ENCODE measurements at regions not wholly inside any gene's neighbourhood (a gene's known extent, or its start where the extent isn't known, plus 50 kb on each side); places are given as distances from the start of the nearest gene placed in this dataset.

- ATAC-seq (no peak), DNase-seq (ENCODE audit: low spot score) (no peak)
- TF ChIP-seq FOXP4 (CRISPR knock-in tag; IDR thresholded peaks at IDR 0.05) (no peak), ATF6 (CRISPR knock-in tag; IDR thresholded peaks at IDR 0.05) (no peak), SMAD4 (CRISPR knock-in tag; IDR thresholded peaks at IDR 0.05) (no peak), ARID4B (CRISPR knock-in tag; IDR thresholded peaks at IDR 0.05; ENCODE audit: borderline replicate concordance) (no peak), AFF4 (CRISPR knock-in tag; IDR thresholded peaks at IDR 0.05; ENCODE audit: borderline replicate concordance) (no peak), SOX15 (CRISPR knock-in tag; IDR thresholded peaks at IDR 0.05) (no peak), TEAD4 (CRISPR knock-in tag; IDR thresholded peaks at IDR 0.05) (no peak), ZNF219 (CRISPR knock-in tag; IDR thresholded peaks at IDR 0.05; ENCODE audit: borderline replicate concordance) (no peak), IRF2 (CRISPR knock-in tag; IDR thresholded peaks at IDR 0.05; ENCODE audit: borderline replicate concordance, low read depth) (no peak), ZNF281 (CRISPR knock-in tag; IDR thresholded peaks at IDR 0.05) (no peak), NFE2L1 (CRISPR knock-in tag; IDR thresholded peaks at IDR 0.05) (no peak)
- peaks cover 17% of the 10 kb centered on the region for H3K4me1 Mint-ChIP-seq
- H3K27ac Mint-ChIP-seq, result no peak overlapping the region
- ChIA-PET POLR2A (no interaction called here), CTCF (no interaction called here)
- H3K36me3 Mint-ChIP-seq, result no peaks in the 10 kb centered on the region
- H3K27me3 Mint-ChIP-seq (ENCODE audit: low read depth), result no peaks in the 10 kb centered on the region
- no peak overlapping the region for H3K4me3 Mint-ChIP-seq
- H3K9me3 Mint-ChIP-seq, result no peaks in the 10 kb centered on the region
Observed at GRCh38 chr17:15009087-15009486, 256.0 kb downstream of the PMP22 start.

Data from WTC11 (cell line).